Neural cell (in vitro differentiated cells): ENCODE measurements at regions not wholly inside any gene's neighbourhood (a gene's known extent, or its start where the extent isn't known, plus 50 kb on each side); places are given as distances from the start of the nearest gene placed in this dataset.
"Not testable (repeated sequence)": the region's sequence is repeated elsewhere in the genome, so short reads cannot be mapped to it uniquely, and the experiment has no call there.

Experiments used
- H2AFZ ChIP-seq: fragments of 200-600, 300-800 bp; sonication (generic), shearing (Covaris generic); 2 replicates; pipeline ENCODE4 v1.6.0; 2014; ENCODE audit warnings: low read depth, mild to moderate bottlenecking, antibody characterized with exemption, low read length, moderate library complexity
- H3F3A ChIP-seq: fragments of 200-600 bp; shearing (Covaris generic); 2 replicates; pipeline ENCODE4 v1.6.1; 2016; ENCODE audit warnings: mild to moderate bottlenecking, moderate library complexity, mixed read lengths, antibody characterized with exemption, low read length; ENCODE audit not compliant: insufficient read depth, poor library complexity, severe bottlenecking
- H3K27ac ChIP-seq: fragments of 200-600, 300-800 bp; sonication (generic), shearing (Covaris generic); 2 replicates; pipeline ENCODE4 v1.5.1; 2014; ENCODE audit warnings: mild to moderate bottlenecking, low read length, moderate library complexity
- H3K27me3 ChIP-seq: fragments of 300-800, 200-600 bp; sonication (generic), shearing (Covaris generic); 2 replicates; pipeline ENCODE4 v1.6.0; 2014; ENCODE audit warnings: mild to moderate bottlenecking, low read depth, low read length, moderate library complexity; ENCODE audit not compliant: insufficient read depth
- H3K36me3 ChIP-seq: fragments of 300-800, 200-600 bp; sonication (generic), shearing (Covaris generic); 2 replicates; pipeline ENCODE4 v1.5.1; 2014; ENCODE audit warnings: mild to moderate bottlenecking, antibody characterized with exemption, low read length, moderate library complexity; ENCODE audit not compliant: insufficient read depth
- H3K4me2 ChIP-seq: fragments of 300-800, 200-600 bp; sonication (generic), shearing (Covaris generic); 2 replicates; pipeline ENCODE4 v1.6.0; 2014; ENCODE audit warnings: mild to moderate bottlenecking, low read length
- H3K4me3 ChIP-seq: fragments of 300-800, 200-600 bp; sonication (generic), shearing (Covaris generic); 2 replicates; pipeline ENCODE4 v1.5.1; 2014; ENCODE audit warnings: mild to moderate bottlenecking, low read length, moderate library complexity
- H3K79me2 ChIP-seq: fragments of 200-600 bp; shearing (Covaris generic); replicated peaks from 2 replicates; pipeline ENCODE4 v1.6.0; 2014; ENCODE audit warnings: mild to moderate bottlenecking, low read length, moderate library complexity; ENCODE audit not compliant: insufficient read depth
- H3K9ac ChIP-seq: fragments of 300-800, 200-600 bp; sonication (generic), shearing (Covaris generic); 2 replicates; pipeline ENCODE4 v1.6.1; 2016; ENCODE audit warnings: mild to moderate bottlenecking, low read length, mixed read lengths
- H3K9me2 ChIP-seq: fragments of 200-600 bp; shearing (Covaris generic); 2 replicates; pipeline ENCODE4 v1.6.1; 2016; ENCODE audit warnings: mild to moderate bottlenecking, low read length, mixed read lengths; ENCODE audit not compliant: insufficient read depth
- H3K9me3 ChIP-seq: fragments of 200-600, 300-800 bp; sonication (generic), shearing (Covaris generic); 2 replicates; pipeline ENCODE4 v1.6.1; 2016; ENCODE audit warnings: mild to moderate bottlenecking, mixed run types, low read length, moderate library complexity, mixed read lengths
- H4K20me1 ChIP-seq: fragments of 200-600 bp; shearing (Covaris generic); 2 replicates; pipeline ENCODE4 v1.6.1; 2016; ENCODE audit warnings: mild to moderate bottlenecking, mixed run types; ENCODE audit not compliant: insufficient read depth
- CTCF ChIP-seq: fragments of 450-650 bp; IDR thresholded peaks from 2 replicates; pipeline ENCODE4 v1.5.1; 2014; ENCODE audit warnings: antibody characterized with exemption, mild to moderate bottlenecking, moderate library complexity; ENCODE audit not compliant: poor library complexity, severe bottlenecking
- EP300 ChIP-seq: fragments of 450-650 bp; conservative IDR thresholded peaks from 2 replicates; pipeline ENCODE4 v1.6.1; 2014; ENCODE audit warnings: antibody characterized with exemption, mild to moderate bottlenecking, moderate library complexity; ENCODE audit not compliant: poor library complexity, severe bottlenecking
- EZH2 ChIP-seq: fragments of 200-600, 300-800 bp; shearing (Covaris generic), sonication (generic); IDR thresholded peaks from 2 replicates; pipeline ENCODE4 v1.6.1; 2014; ENCODE audit warnings: antibody characterized with exemption, low read length, borderline replicate concordance, mild to moderate bottlenecking; ENCODE audit not compliant: insufficient read depth, poor library complexity, severe bottlenecking
- MXI1 ChIP-seq: fragments of 450-650 bp; conservative IDR thresholded peaks from 2 replicates; pipeline ENCODE4 v1.6.1; 2014; ENCODE audit warnings: antibody characterized with exemption, mild to moderate bottlenecking; ENCODE audit not compliant: poor library complexity, severe bottlenecking
- POLR2AphosphoS5 ChIP-seq: IDR thresholded peaks from 2 replicates; pipeline ENCODE4 v1.6.1; 2012
- RAD21 ChIP-seq: fragments of 450-650 bp; conservative IDR thresholded peaks from 2 replicates; pipeline ENCODE4 v1.6.1; 2014; ENCODE audit warnings: antibody characterized with exemption, mild to moderate bottlenecking, moderate library complexity
- REST ChIP-seq: IDR thresholded peaks from 2 replicates; pipeline ENCODE4 v1.6.1; 2012; ENCODE audit warnings: borderline replicate concordance
- SMC3 ChIP-seq: fragments of 450-650 bp; conservative IDR thresholded peaks from 2 replicates; pipeline ENCODE4 v1.6.1; 2014; ENCODE audit warnings: antibody characterized with exemption, mild to moderate bottlenecking, moderate library complexity; ENCODE audit not compliant: poor library complexity
- TAF1 ChIP-seq: IDR thresholded peaks from 2 replicates; pipeline ENCODE4 v1.6.1; 2012; ENCODE audit warnings: low read depth

GRCh38 chr6:134389658-134390057 is 71.7 kb upstream of the SGK1 start:
- Histone ChIP-seq H3K27me3 (no peaks in the 10 kb centered on the region), H3K9ac (no peak overlapping the region), H3K4me3 (no peak overlapping the region), H3K36me3 (no peaks in the 10 kb centered on the region), H2AFZ (no peak overlapping the region), H4K20me1 (no peaks in the 10 kb centered on the region), H3F3A (no peaks in the 10 kb centered on the region), H3K9me2 (no peaks in the 10 kb centered on the region), H3K79me2 (no peaks in the 10 kb centered on the region), H3K4me2 (no peak overlapping the region), H3K27ac (no peak overlapping the region), H3K9me3 (no peaks in the 10 kb centered on the region)
- TF ChIP-seq MXI1 (no peak), RAD21 (no peak), SMC3 (no peak)

GRCh38 chr6:134389129-134389528 is 71.2 kb upstream of the SGK1 start:
- H3K79me2 ChIP-seq = no peaks in the 10 kb centered on the region
- H3K9me3 ChIP-seq = no peaks in the 10 kb centered on the region
- no peaks in the 10 kb centered on the region for H3F3A ChIP-seq
- H4K20me1 ChIP-seq = no peaks in the 10 kb centered on the region
- H3K4me2 ChIP-seq = no peak overlapping the region
- no peak overlapping the region for H3K4me3 ChIP-seq
- TF ChIP-seq SMC3 (no peak), EP300 (no peak), CTCF (no peak), EZH2 (no peak), RAD21 (no peak), MXI1 (no peak), POLR2AphosphoS5 (no peak), REST (no peak), TAF1 (no peak)
- H3K9ac ChIP-seq = no peak overlapping the region
- H3K27ac ChIP-seq = no peak overlapping the region
- no peaks in the 10 kb centered on the region for H3K9me2 ChIP-seq
- no peak overlapping the region for H2AFZ ChIP-seq
- no peaks in the 10 kb centered on the region for H3K36me3 ChIP-seq
- no peaks in the 10 kb centered on the region for H3K27me3 ChIP-seq

GRCh38 chr6:134386482-134386881 is 68.6 kb upstream of the SGK1 start:
- not testable (repeated sequence) for H3K36me3 ChIP-seq, H3K4me2 ChIP-seq, H3K79me2 ChIP-seq, H2AFZ ChIP-seq, H3F3A ChIP-seq, H3K27me3 ChIP-seq, H3K9ac ChIP-seq, H4K20me1 ChIP-seq, H3K9me2 ChIP-seq, H3K4me3 ChIP-seq, H3K9me3 ChIP-seq, H3K27ac ChIP-seq
